T-helper 1 cell treated with Interleukin-12 subunit alpha and Interleukin-12 subunit beta and Interleukin-4 antibody, amounts not matched to agents 30 μg/mL and 1 μg/mL, for 36 hours (primary cell): ENCODE measurements at regions not wholly inside any gene's neighbourhood (a gene's known extent, or its start where the extent isn't known, plus 50 kb on each side); places are given as distances from the start of the nearest gene placed in this dataset.
"Not testable (repeated sequence)": the region's sequence is repeated elsewhere in the genome, so short reads cannot be mapped to it uniquely, and the experiment has no call there.

Experiments
- H3K27ac Mint-ChIP-seq: one replicate; pipeline ENCODE4 v1.8.0; 2021; ENCODE audit warnings: mild to moderate bottlenecking, mixed read lengths
- H3K27me3 Mint-ChIP-seq: one replicate; pipeline ENCODE4 v1.8.0; 2021; ENCODE audit warnings: low read depth, mixed read lengths
- H3K36me3 Mint-ChIP-seq: one replicate; pipeline ENCODE4 v1.8.0; 2021; ENCODE audit warnings: low read depth, mixed read lengths
- H3K4me1 Mint-ChIP-seq: one replicate; pipeline ENCODE4 v1.8.0; 2021; ENCODE audit warnings: low read depth, mixed read lengths
- H3K4me3 Mint-ChIP-seq: one replicate; pipeline ENCODE4 v1.8.0; 2021; ENCODE audit warnings: mild to moderate bottlenecking, moderate library complexity, mixed read lengths
- H3K9me3 Mint-ChIP-seq: one replicate; pipeline ENCODE4 v1.8.0; 2021; ENCODE audit warnings: mixed read lengths

DNA sequence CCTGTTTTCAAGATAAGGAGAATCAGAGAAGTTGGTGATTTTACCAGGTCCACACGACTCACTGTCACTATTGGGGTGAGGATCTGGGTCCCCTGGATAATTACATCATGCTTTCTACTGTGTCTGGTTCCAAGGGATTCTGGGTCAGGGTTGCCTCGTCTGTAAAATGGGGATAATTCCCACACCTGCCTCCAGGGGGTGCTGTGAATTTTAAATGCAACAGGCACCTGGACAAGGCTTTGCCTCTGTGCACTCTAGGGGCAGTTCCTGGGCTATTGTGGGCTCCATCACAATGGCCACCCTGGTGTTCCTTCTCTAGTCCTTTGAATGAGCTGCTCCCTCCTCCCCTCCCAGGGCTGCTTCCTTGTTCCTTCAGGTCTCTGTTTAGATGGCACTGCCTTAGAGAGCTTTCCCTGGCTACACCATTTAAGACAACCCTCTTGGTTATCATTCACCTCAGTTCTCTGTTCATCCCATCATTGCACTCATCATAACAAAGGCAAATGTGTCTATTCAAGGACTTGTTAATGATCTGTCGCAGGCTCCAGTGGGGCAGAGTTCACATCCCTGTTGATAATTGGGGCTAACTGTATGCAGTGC lies 178.6 kb downstream of the MIAT start:
- Mint-ChIP-seq H3K27ac (no peak overlapping the region), H3K27me3 (no peaks in the 10 kb centered on the region), H3K36me3 (no peaks in the 10 kb centered on the region)

GRCh38 chr22:26837784-26838470 lies 180.5 kb downstream of the MIAT start:
- H3K4me3 Mint-ChIP-seq, result no peak overlapping the region

More for the DNA sequence above, 178.6 kb downstream of the MIAT start:
- Mint-ChIP-seq H3K4me1 (no peaks in the 10 kb centered on the region), H3K9me3 (no peaks in the 10 kb centered on the region), H3K4me3 (no peak overlapping the region)

DNA sequence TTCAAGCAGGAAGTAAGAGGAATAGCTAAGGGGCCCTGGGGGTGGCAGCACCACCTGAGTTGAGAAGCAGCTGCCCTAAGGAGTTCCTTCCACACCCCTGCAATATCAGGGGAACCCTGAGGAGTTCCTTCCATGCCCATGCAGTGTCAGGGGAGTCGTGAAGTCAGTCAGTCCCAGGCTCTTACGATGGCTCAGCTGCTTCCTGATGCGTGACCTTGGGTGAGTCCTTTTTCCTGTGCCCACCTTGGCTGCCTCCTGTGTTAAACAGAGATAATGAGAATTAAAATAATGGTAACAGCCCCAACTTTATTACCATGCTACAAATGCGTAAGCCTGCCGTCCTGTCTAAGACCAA lies 181.1 kb downstream of the MIAT start:
- Mint-ChIP-seq H3K27me3 (no peaks in the 10 kb centered on the region), H3K27ac (no peak overlapping the region), H3K36me3 (no peaks in the 10 kb centered on the region), H3K9me3 (no peaks in the 10 kb centered on the region), H3K4me1 (no peaks in the 10 kb centered on the region), H3K4me3 (no peak overlapping the region)

More at GRCh38 chr22:26837784-26838470, 180.5 kb downstream of the MIAT start:
- Mint-ChIP-seq H3K36me3 (no peaks in the 10 kb centered on the region), H3K27me3 (no peaks in the 10 kb centered on the region), H3K27ac (no peak overlapping the region), H3K9me3 (no peaks in the 10 kb centered on the region), H3K4me1 (no peaks in the 10 kb centered on the region)

GRCh38 chr22:26839216-26839615 lies 181.8 kb downstream of the MIAT start:
- Mint-ChIP-seq H3K36me3 (no peaks in the 10 kb centered on the region), H3K4me1 (no peaks in the 10 kb centered on the region), H3K4me3 (no peak overlapping the region), H3K27ac (no peak overlapping the region), H3K27me3 (no peaks in the 10 kb centered on the region), H3K9me3 (no peaks in the 10 kb centered on the region)

- H3K27me3 Mint-ChIP-seq, H3K9me3 Mint-ChIP-seq, H3K4me1 Mint-ChIP-seq, H3K4me3 Mint-ChIP-seq, H3K36me3 Mint-ChIP-seq, H3K27ac Mint-ChIP-seq: not testable (repeated sequence)
Observed at GRCh38 chr22:26840770-26841169, 183.4 kb downstream of the MIAT start.

GRCh38 chr22:26842103-26842502 lies 184.7 kb downstream of the MIAT start:
- no peaks in the 10 kb centered on the region for H3K9me3 Mint-ChIP-seq
- no peak overlapping the region for H3K4me3 Mint-ChIP-seq
- H3K4me1 Mint-ChIP-seq, result peaks cover 2% of the 10 kb centered on the region
- no peaks in the 10 kb centered on the region for H3K27me3 Mint-ChIP-seq
- no peak overlapping the region for H3K27ac Mint-ChIP-seq
- no peaks in the 10 kb centered on the region for H3K36me3 Mint-ChIP-seq

GRCh38 chr22:26845021-26845743 lies 187.8 kb downstream of the MIAT start:
- no peak overlapping the region for H3K4me3 Mint-ChIP-seq
- peaks cover 2% of the 10 kb centered on the region for H3K4me1 Mint-ChIP-seq
- no peaks in the 10 kb centered on the region for H3K27me3 Mint-ChIP-seq
- H3K36me3 Mint-ChIP-seq, result no peaks in the 10 kb centered on the region
- no peaks in the 10 kb centered on the region for H3K9me3 Mint-ChIP-seq
- no peak overlapping the region for H3K27ac Mint-ChIP-seq

DNA sequence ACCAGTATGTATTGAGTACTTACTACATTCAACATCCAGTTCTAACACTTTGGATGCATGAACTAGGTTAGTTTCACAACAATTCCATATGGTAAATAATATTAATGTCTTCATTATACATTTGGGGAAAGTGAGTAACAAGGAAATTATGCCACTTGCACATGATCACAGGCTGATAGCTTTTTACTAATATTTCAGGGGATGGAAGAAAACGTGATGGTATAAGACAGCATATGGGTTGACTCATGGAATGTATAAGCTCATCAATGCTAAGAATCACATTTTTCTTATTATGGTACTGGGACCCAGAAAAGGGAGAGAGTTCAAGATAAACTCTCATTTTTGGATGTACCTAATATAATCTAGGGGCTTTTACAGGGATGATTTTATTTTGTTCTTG lies 188.7 kb downstream of the MIAT start:
- H3K27ac Mint-ChIP-seq, result no peak overlapping the region
- H3K4me3 Mint-ChIP-seq, result no peak overlapping the region
- no peaks in the 10 kb centered on the region for H3K36me3 Mint-ChIP-seq
- peaks cover 2% of the 10 kb centered on the region for H3K4me1 Mint-ChIP-seq
- no peaks in the 10 kb centered on the region for H3K27me3 Mint-ChIP-seq
- no peaks in the 10 kb centered on the region for H3K9me3 Mint-ChIP-seq

DNA sequence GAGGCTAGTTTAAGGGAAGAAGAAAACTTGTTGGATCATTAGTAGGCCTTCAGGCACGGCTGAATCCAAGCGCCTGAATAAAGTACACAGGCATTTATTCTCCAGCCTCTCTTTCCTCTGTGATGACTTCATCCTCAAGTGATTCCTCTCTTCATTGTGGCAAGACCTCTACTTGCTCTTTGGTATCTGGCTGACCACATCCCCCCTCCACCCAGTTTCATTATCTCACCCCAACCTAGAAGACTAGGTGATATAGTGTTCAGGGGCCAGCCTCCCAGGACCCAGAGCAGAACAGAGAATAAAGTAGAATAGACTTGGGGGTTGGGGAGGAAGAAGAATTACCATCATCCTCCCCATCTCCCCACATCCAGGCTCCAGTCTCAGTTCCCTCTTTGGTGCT lies 189.3 kb downstream of the MIAT start:
- Mint-ChIP-seq H3K4me1 (peaks cover 2% of the 10 kb centered on the region), H3K27ac (no peak overlapping the region), H3K36me3 (no peaks in the 10 kb centered on the region), H3K27me3 (no peaks in the 10 kb centered on the region), H3K9me3 (no peaks in the 10 kb centered on the region), H3K4me3 (no peak overlapping the region)

- no peak overlapping the region for H3K4me3 Mint-ChIP-seq
- no peaks in the 10 kb centered on the region for H3K36me3 Mint-ChIP-seq
- no peaks in the 10 kb centered on the region for H3K9me3 Mint-ChIP-seq
- no peaks in the 10 kb centered on the region for H3K27me3 Mint-ChIP-seq
- H3K27ac Mint-ChIP-seq, result no peak overlapping the region
- H3K4me1 Mint-ChIP-seq, result peaks cover 2% of the 10 kb centered on the region
Observed at GRCh38 chr22:26847046-26847445, 189.7 kb downstream of the MIAT start.

DNA sequence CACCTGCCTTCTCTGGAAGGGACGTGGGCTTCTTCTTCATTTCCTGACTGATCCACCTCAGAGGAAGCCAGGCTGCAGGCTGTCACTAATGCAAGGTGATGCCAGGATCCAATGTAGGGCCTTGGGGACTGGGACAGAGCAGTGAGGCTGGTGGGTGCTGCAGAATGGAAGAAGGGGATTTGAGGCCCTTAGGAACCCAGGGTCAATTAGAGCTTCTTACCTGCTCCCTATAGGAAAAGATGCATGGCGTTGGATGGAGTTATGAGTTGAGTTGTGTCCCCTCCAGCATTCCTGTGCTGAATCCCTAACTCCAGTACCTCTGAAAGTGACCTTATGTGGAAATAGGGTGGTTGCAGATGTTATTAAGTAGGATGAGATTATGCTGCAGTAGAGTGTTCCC lies 190.4 kb downstream of the MIAT start:
- H3K4me1 Mint-ChIP-seq, result peaks cover 2% of the 10 kb centered on the region
- no peaks in the 10 kb centered on the region for H3K9me3 Mint-ChIP-seq
- no peak overlapping the region for H3K4me3 Mint-ChIP-seq
- no peaks in the 10 kb centered on the region for H3K36me3 Mint-ChIP-seq
- H3K27ac Mint-ChIP-seq, result no peak overlapping the region
- no peaks in the 10 kb centered on the region for H3K27me3 Mint-ChIP-seq

- no peak overlapping the region for H3K4me3 Mint-ChIP-seq
- H3K9me3 Mint-ChIP-seq, result no peaks in the 10 kb centered on the region
- H3K27me3 Mint-ChIP-seq, result no peaks in the 10 kb centered on the region
- no peaks in the 10 kb centered on the region for H3K36me3 Mint-ChIP-seq
- peaks cover 2% of the 10 kb centered on the region for H3K4me1 Mint-ChIP-seq
- no peak overlapping the region for H3K27ac Mint-ChIP-seq
Observed at GRCh38 chr22:26848244-26848920, 191.0 kb downstream of the MIAT start.

- H3K27me3 Mint-ChIP-seq, result no peaks in the 10 kb centered on the region
Observed at GRCh38 chr22:26849575-26849974, 192.2 kb downstream of the MIAT start.

DNA sequence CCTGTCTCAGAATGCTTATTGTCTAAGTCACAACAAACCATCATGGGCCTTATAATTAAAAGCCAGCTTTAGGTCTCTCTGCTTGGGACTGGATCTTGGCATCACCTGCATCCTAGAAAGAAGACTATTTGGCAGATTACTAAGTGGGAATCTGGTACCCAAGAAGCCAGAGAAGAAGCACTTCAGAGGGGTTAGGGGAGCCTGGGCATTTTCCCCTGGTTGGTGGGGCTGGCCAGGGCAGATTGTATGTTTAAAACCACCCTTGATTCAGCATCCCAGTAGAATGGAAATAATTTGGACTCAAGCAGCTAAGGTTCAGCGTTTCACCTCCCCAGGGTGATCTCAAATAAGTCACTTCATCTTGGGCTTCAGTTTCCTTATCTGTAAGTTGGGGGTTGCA lies 193.7 kb downstream of the MIAT start:
- Mint-ChIP-seq H3K4me1 (peaks cover 2% of the 10 kb centered on the region), H3K27ac (no peak overlapping the region), H3K4me3 (no peak overlapping the region), H3K27me3 (no peaks in the 10 kb centered on the region), H3K36me3 (no peaks in the 10 kb centered on the region), H3K9me3 (no peaks in the 10 kb centered on the region)

More at GRCh38 chr22:26849575-26849974, 192.2 kb downstream of the MIAT start:
- H3K36me3 Mint-ChIP-seq, result no peaks in the 10 kb centered on the region
- H3K4me3 Mint-ChIP-seq, result no peak overlapping the region
- H3K4me1 Mint-ChIP-seq, result peaks cover 2% of the 10 kb centered on the region
- H3K9me3 Mint-ChIP-seq, result no peaks in the 10 kb centered on the region
- H3K27ac Mint-ChIP-seq, result no peak overlapping the region

- no peaks in the 10 kb centered on the region for H3K4me1 Mint-ChIP-seq
- H3K36me3 Mint-ChIP-seq, result no peaks in the 10 kb centered on the region
- no peaks in the 10 kb centered on the region for H3K9me3 Mint-ChIP-seq
- H3K27ac Mint-ChIP-seq, result no peak overlapping the region
- no peaks in the 10 kb centered on the region for H3K27me3 Mint-ChIP-seq
- no peak overlapping the region for H3K4me3 Mint-ChIP-seq
Observed at GRCh38 chr22:26852176-26852575, 194.8 kb downstream of the MIAT start.
